ENCODE measurements at regions not wholly inside any gene's neighbourhood (a gene's known extent, or its start where the extent isn't known, plus 50 kb on each side); places are given as distances from the start of the nearest gene placed in this dataset.

DNA sequence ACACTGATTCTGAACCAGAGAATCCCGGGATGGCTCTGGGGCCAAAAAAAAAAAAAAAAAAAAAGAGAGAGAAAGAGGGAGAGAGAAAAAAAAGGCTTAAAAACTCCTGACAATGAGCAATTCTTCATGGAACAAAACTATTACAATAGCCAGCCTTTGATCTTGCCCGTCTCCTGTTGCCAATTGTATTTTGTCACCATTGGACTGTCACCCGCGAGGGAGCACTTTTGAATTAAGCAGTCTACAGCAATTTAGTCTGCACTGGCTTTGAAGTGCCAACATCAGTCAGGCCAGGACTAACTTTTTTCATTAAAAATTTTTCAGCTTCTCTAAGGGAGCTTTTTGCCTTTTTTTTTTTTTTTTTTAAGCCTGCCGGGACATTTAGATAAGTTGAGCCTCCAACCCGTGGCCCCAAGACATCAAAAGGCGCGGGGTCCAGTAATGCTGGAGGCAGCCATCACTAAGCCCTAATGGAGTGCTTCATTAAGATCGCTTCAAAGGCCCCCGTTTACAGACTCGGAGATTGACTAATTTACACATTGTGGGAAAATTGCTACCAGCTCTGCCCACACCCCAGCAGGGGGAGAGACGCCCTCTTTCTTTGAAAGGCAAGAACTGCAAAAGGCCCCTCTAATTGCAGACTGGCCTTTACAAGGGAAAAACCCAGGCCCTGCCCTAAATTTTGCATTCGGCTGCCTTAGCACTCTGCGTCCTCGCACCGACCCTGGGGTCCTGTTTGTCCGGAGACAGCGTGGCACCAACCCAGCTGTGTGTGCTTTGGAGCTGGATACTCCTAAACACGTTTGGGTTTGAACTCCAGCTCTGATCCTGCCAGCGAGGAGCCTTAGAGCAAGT, 98.1 kb upstream of the MSX1 start:
- no CpG with 5 or more reads among the region's 20 CpGs for WGBS, 2 donors (ENCODE audit: extremely low coverage in 2 of 2, insufficient read length in 2 of 2, insufficient replicate concordance in 1 of 2)
- H2AFZ ChIP-seq (ENCODE audit: low read length), result peak overlapping the region; percentile 54
- H2BK15ac ChIP-seq (ENCODE audit: low read length), result no peak overlapping the region
- peak; percentile 46 for DNase-seq (ENCODE audit: low spot score)
- H3K23ac ChIP-seq (ENCODE audit: low read depth, low read length, poor library complexity), result no peak overlapping the region
- no peak overlapping the region for H2BK5ac ChIP-seq (ENCODE audit: low read length)
- no peak overlapping the region for H3K14ac ChIP-seq (ENCODE audit: low read length)
- no peak overlapping the region for H4K8ac ChIP-seq (ENCODE audit: low read depth, low read length)
- no peak overlapping the region for H2AK5ac ChIP-seq (ENCODE audit: low read depth, low read length)
- no peak overlapping the region for H3K27ac ChIP-seq (replicated peaks; ENCODE audit: low read length)
- H3K79me1 ChIP-seq (ENCODE audit: low read depth, low read length), result no peaks in the 10 kb centered on the region
- peaks cover 0 to 17% (median 15%) of the 10 kb centered on the region in 3 experiments for H3K27me3 ChIP-seq (ENCODE audit: control insufficient read depth in 3 of 3, insufficient read depth in 3 of 3, low read depth in 1 of 3, low read length in 3 of 3)
- H3K4me2 ChIP-seq (ENCODE audit: insufficient read depth, low read length, poor library complexity, severe bottlenecking), result no peak overlapping the region
- H2BK12ac ChIP-seq (ENCODE audit: low read length), result no peak overlapping the region
- no peak overlapping the region for H3K4me3 ChIP-seq (ENCODE audit: low read length in 2 of 2)
- H3K9ac ChIP-seq (ENCODE audit: low read depth, low read length, poor library complexity), result no peak overlapping the region
- peaks cover 23 to 28% of the 10 kb centered on the region in 2 donors for H3K4me1 ChIP-seq (ENCODE audit: control insufficient read depth in 2 of 2, insufficient read depth in 1 of 2, low read depth in 1 of 2, low read length in 2 of 2)
- H3K36me3 ChIP-seq (replicated peaks in 1 of 2; ENCODE audit: control insufficient read depth in 2 of 2, insufficient read depth in 2 of 2, low read length in 2 of 2), result no peaks in the 10 kb centered on the region
- H3K18ac ChIP-seq (ENCODE audit: low read length), result no peak overlapping the region
- no peak overlapping the region for H3K4ac ChIP-seq (ENCODE audit: low read length)
- H2BK120ac ChIP-seq (ENCODE audit: low read depth, low read length), result no peak overlapping the region
- peaks cover 0 to 6% of the 10 kb centered on the region in 2 donors for H3K9me3 ChIP-seq (replicated peaks in 1 of 2; ENCODE audit: control insufficient read depth in 2 of 2, insufficient read depth in 1 of 2, low read depth in 1 of 2, low read length in 2 of 2)
- no peak overlapping the region for H4K91ac ChIP-seq (ENCODE audit: low read depth, low read length, poor library complexity)

DNA sequence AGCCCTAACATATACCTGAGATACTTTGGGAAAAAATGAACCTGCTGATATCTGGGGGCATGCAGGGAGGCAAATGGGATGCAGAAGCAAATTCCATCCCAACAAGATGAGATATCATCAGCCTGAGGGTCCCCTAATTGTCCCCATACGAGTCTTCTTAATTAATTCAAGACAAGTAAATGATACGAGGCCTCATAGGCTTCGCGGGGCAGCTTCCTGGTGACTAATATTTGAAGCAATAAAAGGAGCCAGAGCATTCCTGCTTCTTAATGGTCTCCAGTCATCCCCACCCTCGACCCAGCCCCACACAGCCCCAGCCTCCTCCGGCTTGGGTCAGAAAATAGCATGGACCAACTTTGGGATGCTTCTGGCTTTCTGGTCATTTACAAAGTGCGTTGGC, 99.6 kb upstream of the MSX1 start:
- no CpG with 5 or more reads among the region's 7 CpGs for WGBS, 2 donors (ENCODE audit: extremely low coverage in 2 of 2, insufficient read length in 2 of 2, insufficient replicate concordance in 1 of 2)
- H2BK120ac ChIP-seq (ENCODE audit: low read depth, low read length), result no peak overlapping the region
- H3K27me3 ChIP-seq (ENCODE audit: control insufficient read depth in 3 of 3, insufficient read depth in 3 of 3, low read depth in 1 of 3, low read length in 3 of 3), result peaks cover 0 to 15% (median 13%) of the 10 kb centered on the region in 3 experiments
- no peak overlapping the region for H3K18ac ChIP-seq (ENCODE audit: low read length)
- H3K4me2 ChIP-seq (ENCODE audit: insufficient read depth, low read length, poor library complexity, severe bottlenecking), result no peak overlapping the region
- no peaks in the 10 kb centered on the region for H3K36me3 ChIP-seq (replicated peaks in 1 of 2; ENCODE audit: control insufficient read depth in 2 of 2, insufficient read depth in 2 of 2, low read length in 2 of 2)
- H2BK5ac ChIP-seq (ENCODE audit: low read length), result no peak overlapping the region
- H3K4ac ChIP-seq (ENCODE audit: low read length), result no peak overlapping the region
- no peak overlapping the region for H3K4me3 ChIP-seq (ENCODE audit: low read length in 2 of 2)
- no peak overlapping the region for H3K9ac ChIP-seq (ENCODE audit: low read depth, low read length, poor library complexity)
- no peak overlapping the region for H4K8ac ChIP-seq (ENCODE audit: low read depth, low read length)
- peaks cover 26 to 32% of the 10 kb centered on the region in 2 donors for H3K4me1 ChIP-seq (ENCODE audit: control insufficient read depth in 2 of 2, insufficient read depth in 1 of 2, low read depth in 1 of 2, low read length in 2 of 2)
- H3K79me1 ChIP-seq (ENCODE audit: low read depth, low read length), result no peaks in the 10 kb centered on the region
- H2AFZ ChIP-seq (ENCODE audit: low read length), result no peak overlapping the region
- H2BK15ac ChIP-seq (ENCODE audit: low read length), result no peak overlapping the region
- H3K9me3 ChIP-seq (replicated peaks in 1 of 2; ENCODE audit: control insufficient read depth in 2 of 2, insufficient read depth in 1 of 2, low read depth in 1 of 2, low read length in 2 of 2), result no peaks in the 10 kb centered on the region
- no peak overlapping the region for H3K23ac ChIP-seq (ENCODE audit: low read depth, low read length, poor library complexity)
- no peak overlapping the region for H2AK5ac ChIP-seq (ENCODE audit: low read depth, low read length)
- no peak for DNase-seq (ENCODE audit: low spot score)
- no peak overlapping the region for H2BK12ac ChIP-seq (ENCODE audit: low read length)
- H3K14ac ChIP-seq (ENCODE audit: low read length), result no peak overlapping the region
- H3K27ac ChIP-seq (replicated peaks; ENCODE audit: low read length), result no peak overlapping the region
- no peak overlapping the region for H4K91ac ChIP-seq (ENCODE audit: low read depth, low read length, poor library complexity)

DNA sequence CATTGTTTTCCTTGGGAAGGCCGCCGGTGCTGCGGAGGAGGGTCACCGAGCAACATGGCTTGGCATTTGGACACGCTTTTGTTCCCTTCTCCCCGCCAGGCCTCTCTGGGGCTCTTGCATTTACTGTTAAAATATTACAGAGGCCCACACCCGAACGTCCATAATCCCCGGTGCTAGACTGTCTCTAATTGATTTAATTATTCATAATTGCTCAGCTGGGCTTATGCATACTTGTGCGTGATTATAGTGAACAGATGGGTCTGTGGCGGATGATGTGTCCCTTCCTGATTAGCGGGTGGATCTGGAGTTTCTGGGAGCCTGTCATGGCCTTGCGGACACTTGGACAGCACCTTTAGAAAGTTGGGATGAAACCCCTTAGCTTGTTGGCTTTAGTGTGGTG, 100.2 kb upstream of the MSX1 start:
- H4K91ac ChIP-seq (ENCODE audit: low read depth, low read length, poor library complexity), result no peak overlapping the region
- no peak overlapping the region for H3K18ac ChIP-seq (ENCODE audit: low read length)
- H2BK12ac ChIP-seq (ENCODE audit: low read length), result no peak overlapping the region
- H3K4me3 ChIP-seq (ENCODE audit: low read length in 2 of 2), result no peak overlapping the region
- no peaks in the 10 kb centered on the region for H3K36me3 ChIP-seq (replicated peaks in 1 of 2; ENCODE audit: control insufficient read depth in 2 of 2, insufficient read depth in 2 of 2, low read length in 2 of 2)
- no peak overlapping the region for H3K14ac ChIP-seq (ENCODE audit: low read length)
- peaks cover 0 to 15% (median 13%) of the 10 kb centered on the region in 3 experiments for H3K27me3 ChIP-seq (ENCODE audit: control insufficient read depth in 3 of 3, insufficient read depth in 3 of 3, low read depth in 1 of 3, low read length in 3 of 3)
- H3K9ac ChIP-seq (ENCODE audit: low read depth, low read length, poor library complexity), result no peak overlapping the region
- DNase-seq (ENCODE audit: low spot score), result no peak
- H3K23ac ChIP-seq (ENCODE audit: low read depth, low read length, poor library complexity), result no peak overlapping the region
- H2BK15ac ChIP-seq (ENCODE audit: low read length), result no peak overlapping the region
- no peak overlapping the region for H3K27ac ChIP-seq (replicated peaks; ENCODE audit: low read length)
- no peak overlapping the region for H2BK120ac ChIP-seq (ENCODE audit: low read depth, low read length)
- H2AK5ac ChIP-seq (ENCODE audit: low read depth, low read length), result no peak overlapping the region
- no peak overlapping the region for H4K8ac ChIP-seq (ENCODE audit: low read depth, low read length)
- no CpG with 5 or more reads among the region's 13 CpGs for WGBS, 2 donors (ENCODE audit: extremely low coverage in 2 of 2, insufficient read length in 2 of 2, insufficient replicate concordance in 1 of 2)
- no peak overlapping the region for H2BK5ac ChIP-seq (ENCODE audit: low read length)
- H3K4me2 ChIP-seq (ENCODE audit: insufficient read depth, low read length, poor library complexity, severe bottlenecking), result no peak overlapping the region
- H2AFZ ChIP-seq (ENCODE audit: low read length), result no peak overlapping the region
- no peaks in the 10 kb centered on the region for H3K9me3 ChIP-seq (replicated peaks in 1 of 2; ENCODE audit: control insufficient read depth in 2 of 2, insufficient read depth in 1 of 2, low read depth in 1 of 2, low read length in 2 of 2)
- no peaks in the 10 kb centered on the region for H3K79me1 ChIP-seq (ENCODE audit: low read depth, low read length)
- H3K4ac ChIP-seq (ENCODE audit: low read length), result no peak overlapping the region
- H3K4me1 ChIP-seq (ENCODE audit: control insufficient read depth in 2 of 2, insufficient read depth in 1 of 2, low read depth in 1 of 2, low read length in 2 of 2), result peaks cover 26 to 32% of the 10 kb centered on the region in 2 donors

DNA sequence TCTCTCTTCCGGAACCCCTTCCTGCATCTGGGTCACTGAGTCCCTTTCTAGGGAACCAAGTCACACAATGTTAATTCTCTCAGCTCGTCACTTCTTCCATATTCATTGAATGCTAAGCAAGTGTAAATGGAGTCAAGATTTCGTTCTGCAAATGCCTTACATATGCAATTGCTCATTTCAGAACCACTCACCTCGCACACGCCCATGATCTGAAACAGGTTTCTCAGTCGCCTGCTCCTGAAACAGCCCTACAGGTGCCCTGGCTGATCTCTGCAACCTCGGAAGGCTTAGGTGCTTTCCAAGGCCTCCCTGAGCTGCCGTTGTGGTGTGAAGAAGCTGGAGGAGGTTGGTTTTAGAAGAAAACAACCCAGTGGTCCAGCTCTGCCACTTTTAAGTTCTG, 100.8 kb upstream of the MSX1 start:
- H3K27ac ChIP-seq (replicated peaks; ENCODE audit: low read length), result no peak overlapping the region
- no peak overlapping the region for H4K91ac ChIP-seq (ENCODE audit: low read depth, low read length, poor library complexity)
- peaks cover 26 to 28% of the 10 kb centered on the region in 2 donors for H3K4me1 ChIP-seq (ENCODE audit: control insufficient read depth in 2 of 2, insufficient read depth in 1 of 2, low read depth in 1 of 2, low read length in 2 of 2)
- no peaks in the 10 kb centered on the region for H3K9me3 ChIP-seq (replicated peaks in 1 of 2; ENCODE audit: control insufficient read depth in 2 of 2, insufficient read depth in 1 of 2, low read depth in 1 of 2, low read length in 2 of 2)
- no peak overlapping the region for H3K4me2 ChIP-seq (ENCODE audit: insufficient read depth, low read length, poor library complexity, severe bottlenecking)
- H3K9ac ChIP-seq (ENCODE audit: low read depth, low read length, poor library complexity), result no peak overlapping the region
- H3K4me3 ChIP-seq (ENCODE audit: low read length in 2 of 2), result no peak overlapping the region
- H3K36me3 ChIP-seq (replicated peaks in 1 of 2; ENCODE audit: control insufficient read depth in 2 of 2, insufficient read depth in 2 of 2, low read length in 2 of 2), result no peaks in the 10 kb centered on the region
- H3K27me3 ChIP-seq (ENCODE audit: control insufficient read depth in 3 of 3, insufficient read depth in 3 of 3, low read depth in 1 of 3, low read length in 3 of 3), result peaks cover 0 to 15% (median 13%) of the 10 kb centered on the region in 3 experiments
- DNase-seq (ENCODE audit: low spot score), result no peak
- H3K23ac ChIP-seq (ENCODE audit: low read depth, low read length, poor library complexity), result no peak overlapping the region
- H2BK5ac ChIP-seq (ENCODE audit: low read length), result no peak overlapping the region
- H2BK12ac ChIP-seq (ENCODE audit: low read length), result no peak overlapping the region
- H2BK120ac ChIP-seq (ENCODE audit: low read depth, low read length), result no peak overlapping the region
- no peak overlapping the region for H3K4ac ChIP-seq (ENCODE audit: low read length)
- H2AFZ ChIP-seq (ENCODE audit: low read length), result no peak overlapping the region
- no peak overlapping the region for H3K18ac ChIP-seq (ENCODE audit: low read length)
- WGBS, 2 donors (ENCODE audit: extremely low coverage in 2 of 2, insufficient read length in 2 of 2, insufficient replicate concordance in 1 of 2), result no CpG with 5 or more reads among the region's 8 CpGs
- no peak overlapping the region for H4K8ac ChIP-seq (ENCODE audit: low read depth, low read length)
- no peak overlapping the region for H3K14ac ChIP-seq (ENCODE audit: low read length)
- no peak overlapping the region for H2BK15ac ChIP-seq (ENCODE audit: low read length)
- no peak overlapping the region for H2AK5ac ChIP-seq (ENCODE audit: low read depth, low read length)
- no peaks in the 10 kb centered on the region for H3K79me1 ChIP-seq (ENCODE audit: low read depth, low read length)
